Activated T-cell treated with anti-CD3 and anti-CD28 coated beads, Interleukin-2, amount 50 U/mL, for 24 hours (primary cell): ENCODE measurements at regions not wholly inside any gene's neighbourhood (a gene's known extent, or its start where the extent isn't known, plus 50 kb on each side); places are given as distances from the start of the nearest gene placed in this dataset.

ENCODE experiments used
- DNase-seq: peaks from one replicate; pipeline ENCODE4 v3.0.0-alpha.2; 2020
- H3K27ac Mint-ChIP-seq: 2 replicates; pipeline ENCODE4 v1.8.0; 2020; ENCODE audit warnings: mild to moderate bottlenecking, mixed read lengths
- H3K27me3 Mint-ChIP-seq: 2 replicates; pipeline ENCODE4 v1.8.0; 2020; ENCODE audit warnings: mixed read lengths
- H3K36me3 Mint-ChIP-seq: 2 replicates; pipeline ENCODE4 v1.8.0; 2020; ENCODE audit warnings: low read depth, mixed read lengths
- H3K4me1 Mint-ChIP-seq: 2 replicates; pipeline ENCODE4 v1.8.0; 2020; ENCODE audit warnings: low read depth, mixed read lengths
- H3K4me3 Mint-ChIP-seq: 2 replicates; pipeline ENCODE4 v1.8.0; 2020; ENCODE audit warnings: mild to moderate bottlenecking, moderate library complexity, mixed read lengths
- H3K9me3 Mint-ChIP-seq: 2 replicates; pipeline ENCODE4 v1.8.0; 2020; ENCODE audit warnings: mixed read lengths

GRCh38 chr2:147468349-147468748 lies 376.5 kb upstream of the ACVR2A start:
- no peak for DNase-seq
- H3K27me3 Mint-ChIP-seq = no peaks in the 10 kb centered on the region
- no peaks in the 10 kb centered on the region for H3K9me3 Mint-ChIP-seq
- H3K4me3 Mint-ChIP-seq = no peak overlapping the region
- no peaks in the 10 kb centered on the region for H3K36me3 Mint-ChIP-seq
- no peaks in the 10 kb centered on the region for H3K4me1 Mint-ChIP-seq
- no peak overlapping the region for H3K27ac Mint-ChIP-seq

- DNase-seq = no peak
- Mint-ChIP-seq H3K4me3 (no peak overlapping the region), H3K9me3 (no peaks in the 10 kb centered on the region), H3K4me1 (no peaks in the 10 kb centered on the region), H3K27me3 (no peaks in the 10 kb centered on the region), H3K36me3 (no peaks in the 10 kb centered on the region), H3K27ac (no peak overlapping the region)
Measured at GRCh38 chr2:147467441-147467840, 377.4 kb upstream of the ACVR2A start.

GRCh38 chr2:147464737-147465357 lies 380.0 kb upstream of the ACVR2A start:
- Mint-ChIP-seq H3K4me3 (no peak overlapping the region), H3K27ac (no peak overlapping the region), H3K4me1 (no peaks in the 10 kb centered on the region), H3K36me3 (no peaks in the 10 kb centered on the region), H3K9me3 (no peaks in the 10 kb centered on the region), H3K27me3 (no peaks in the 10 kb centered on the region)
- DNase-seq = no peak

DNA sequence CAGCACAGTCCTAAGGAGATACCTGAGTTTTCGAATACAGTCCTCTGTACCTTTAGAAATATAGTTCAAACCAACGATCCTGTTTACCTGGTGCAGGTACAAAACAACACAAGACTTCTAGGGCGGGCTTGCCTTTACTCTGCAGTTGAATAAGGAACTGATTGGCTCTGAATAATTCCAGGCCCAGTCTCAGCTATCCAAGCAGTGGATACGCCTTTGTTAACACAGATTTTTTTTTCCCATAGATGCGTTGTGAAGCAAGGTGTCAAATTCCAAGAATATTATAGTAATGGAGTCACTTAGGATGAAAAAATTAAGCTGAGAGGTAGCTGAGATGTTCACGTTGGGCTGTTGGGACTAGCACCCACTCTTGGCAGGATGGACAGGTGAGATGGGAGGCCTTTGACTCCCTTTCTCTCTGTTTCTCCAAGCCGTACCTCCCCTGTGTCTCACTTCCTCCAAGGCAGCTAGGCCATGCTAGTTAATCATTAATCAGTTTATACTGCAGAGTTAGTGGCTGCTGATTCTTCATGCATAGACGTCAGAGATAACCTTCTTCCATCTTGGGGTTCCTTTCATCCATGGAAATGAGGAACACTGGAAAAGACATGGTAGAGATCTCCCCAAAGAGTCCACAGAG lies 380.8 kb upstream of the ACVR2A start:
- Mint-ChIP-seq H3K36me3 (no peaks in the 10 kb centered on the region), H3K4me3 (no peak overlapping the region)

DNA sequence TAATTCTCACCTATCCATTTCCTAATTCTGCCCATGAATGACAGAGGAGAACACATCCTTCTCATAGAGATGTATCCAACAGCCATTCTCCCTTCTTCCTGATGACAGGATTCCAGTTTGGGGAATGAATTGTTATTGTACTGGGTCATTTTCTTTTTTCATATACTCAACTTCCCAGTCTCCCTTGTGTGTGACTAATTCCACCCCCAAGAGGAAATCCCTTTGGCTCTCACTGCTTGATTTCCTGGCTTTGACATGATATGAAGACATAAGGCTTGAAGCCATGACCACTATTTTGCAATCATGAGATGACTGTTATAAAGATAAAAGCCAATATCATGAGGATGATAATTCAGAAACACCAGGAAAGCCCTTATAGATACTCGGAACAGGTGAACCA lies 384.7 kb upstream of the ACVR2A start:
- Mint-ChIP-seq H3K36me3 (no peaks in the 10 kb centered on the region), H3K27ac (no peak overlapping the region), H3K4me3 (no peak overlapping the region), H3K4me1 (peaks cover 6% of the 10 kb centered on the region), H3K27me3 (no peaks in the 10 kb centered on the region), H3K9me3 (no peaks in the 10 kb centered on the region)
- no peak for DNase-seq

More for the DNA sequence above, 380.8 kb upstream of the ACVR2A start:
- H3K9me3 Mint-ChIP-seq = no peaks in the 10 kb centered on the region
- no peaks in the 10 kb centered on the region for H3K4me1 Mint-ChIP-seq
- H3K27ac Mint-ChIP-seq = no peak overlapping the region
- no peaks in the 10 kb centered on the region for H3K27me3 Mint-ChIP-seq
- no peak for DNase-seq

DNA sequence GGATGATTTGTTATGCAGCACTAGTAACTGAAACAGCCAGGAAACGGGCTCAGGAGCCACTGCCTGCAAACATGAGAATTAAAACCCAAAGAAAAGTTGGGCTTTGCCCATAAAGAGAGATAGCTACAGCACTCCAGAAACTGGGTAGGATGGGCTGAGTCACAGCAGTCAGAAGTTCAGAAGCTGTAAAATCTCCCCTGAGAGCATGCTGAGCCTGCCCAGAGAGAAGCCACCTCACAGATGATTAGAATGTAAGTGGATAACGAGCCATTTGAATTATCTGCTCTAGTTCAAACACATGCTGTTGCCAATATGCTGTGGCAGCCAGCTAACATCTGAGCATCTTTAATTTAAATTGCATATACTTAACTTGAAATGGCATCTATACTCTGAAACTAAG lies 388.1 kb upstream of the ACVR2A start:
- Mint-ChIP-seq H3K4me3 (no peak overlapping the region), H3K4me1 (peaks cover 6% of the 10 kb centered on the region), H3K36me3 (no peaks in the 10 kb centered on the region), H3K27me3 (no peaks in the 10 kb centered on the region), H3K27ac (no peak overlapping the region), H3K9me3 (no peaks in the 10 kb centered on the region)
- no peak for DNase-seq

DNA sequence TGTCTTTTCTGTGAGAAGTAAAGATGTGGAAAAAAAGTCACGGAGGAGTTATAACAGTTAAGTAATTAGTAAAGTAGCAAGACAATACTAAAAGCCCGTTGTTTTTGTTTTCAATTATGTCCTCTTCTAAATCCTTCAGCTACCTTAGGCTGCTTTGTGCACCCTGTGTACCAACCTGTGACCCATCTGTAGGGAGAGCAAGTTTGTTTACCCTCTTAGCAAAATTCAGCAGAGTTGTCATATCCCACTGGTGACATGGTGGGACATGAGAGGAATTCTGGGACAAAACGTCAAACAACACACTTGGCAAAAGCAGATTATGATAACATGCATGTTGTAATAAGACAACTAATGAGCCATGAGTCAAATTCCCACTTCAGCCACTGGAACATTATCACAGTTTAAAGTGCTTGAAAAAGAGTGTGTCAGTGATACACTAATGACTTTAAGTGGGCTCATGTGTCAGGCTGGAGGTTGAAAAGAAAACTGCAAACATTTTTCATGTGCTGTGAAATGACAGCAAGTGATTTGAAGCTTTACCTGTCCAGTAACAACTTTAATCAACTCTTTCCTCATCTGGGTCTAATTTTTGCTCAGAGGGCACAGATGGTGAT lies 392.8 kb upstream of the ACVR2A start:
- DNase-seq = no peak
- no peaks in the 10 kb centered on the region for H3K9me3 Mint-ChIP-seq
- no peaks in the 10 kb centered on the region for H3K36me3 Mint-ChIP-seq
- no peak overlapping the region for H3K4me3 Mint-ChIP-seq
- no peaks in the 10 kb centered on the region for H3K27me3 Mint-ChIP-seq
- H3K4me1 Mint-ChIP-seq = peaks cover 19% of the 10 kb centered on the region
- H3K27ac Mint-ChIP-seq = no peak overlapping the region

DNA sequence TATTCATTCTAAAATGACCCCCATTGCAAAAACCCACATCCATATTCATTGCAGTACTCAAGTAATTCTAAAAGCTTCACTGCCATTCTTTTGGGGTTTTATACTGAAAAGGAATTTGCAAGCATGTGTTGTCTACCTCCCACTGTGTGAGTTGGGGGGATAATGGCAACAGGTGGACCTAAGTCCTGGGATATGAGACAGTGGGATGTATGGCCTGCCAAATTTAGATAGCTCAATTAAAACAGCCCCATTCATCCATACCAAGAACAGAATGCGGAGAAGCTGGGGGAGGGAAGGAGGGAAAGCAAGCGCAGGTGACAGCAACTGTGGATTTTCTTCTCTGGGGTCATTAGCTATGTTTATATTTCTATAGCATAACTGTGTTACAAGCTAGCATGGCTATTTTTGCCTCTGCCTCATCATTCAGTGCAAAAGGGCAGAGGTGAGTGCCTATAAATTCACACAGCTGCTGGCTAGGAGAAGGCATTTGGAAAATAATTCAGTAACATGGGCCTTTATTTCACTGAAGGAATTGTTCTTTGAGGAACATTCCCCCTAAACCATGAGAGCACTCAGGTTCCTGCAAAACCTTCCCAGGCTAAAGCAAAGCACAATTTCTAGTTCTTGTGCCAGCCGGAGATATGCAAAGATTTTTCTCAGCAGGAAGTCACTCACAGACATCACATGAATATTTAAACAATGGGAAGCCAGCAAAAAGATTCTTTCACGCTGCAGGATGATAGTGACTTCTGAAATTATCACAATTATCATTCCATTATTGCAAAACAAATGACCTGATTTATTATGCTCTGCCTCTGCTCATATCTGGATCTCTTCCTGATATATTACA lies 393.9 kb upstream of the ACVR2A start:
- Mint-ChIP-seq H3K27me3 (no peaks in the 10 kb centered on the region), H3K4me3 (no peak overlapping the region), H3K4me1 (peaks cover 12% of the 10 kb centered on the region), H3K36me3 (no peaks in the 10 kb centered on the region), H3K27ac (no peak overlapping the region), H3K9me3 (peaks cover 2% of the 10 kb centered on the region)
- DNase-seq = no peak

DNA sequence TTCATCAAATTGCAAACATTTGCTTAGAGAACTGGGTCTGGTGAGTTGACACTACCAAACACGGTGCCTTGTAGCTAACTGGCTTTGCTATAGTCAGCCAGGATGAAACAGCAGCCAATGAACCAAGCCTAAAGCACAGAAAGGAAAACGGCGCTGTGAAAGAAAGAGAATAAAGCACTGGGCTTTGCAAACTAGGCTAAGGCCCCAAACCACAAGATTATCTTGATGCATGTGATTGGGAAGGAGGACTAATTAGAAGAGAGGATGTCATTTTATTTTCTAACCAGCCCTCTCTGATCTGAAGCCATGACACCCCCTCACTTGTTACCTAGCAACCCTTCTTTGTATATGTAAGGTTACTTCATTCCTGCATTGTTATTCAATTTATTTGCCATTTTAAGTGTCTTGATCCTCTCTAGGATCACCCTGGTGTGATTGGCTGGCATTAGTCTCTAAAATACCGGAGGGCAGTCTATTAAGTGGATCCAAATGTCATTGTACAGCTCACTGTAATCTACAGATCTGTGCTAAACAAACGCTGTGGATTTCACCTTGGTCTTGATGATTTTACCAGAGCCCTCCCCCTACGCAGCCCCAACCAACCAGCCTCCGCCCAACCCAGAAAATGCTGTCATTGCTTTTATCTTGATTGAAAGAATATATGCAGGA lies 395.4 kb upstream of the ACVR2A start:
- H3K4me3 Mint-ChIP-seq = peak overlapping the region; percentile 35
- no peak for DNase-seq

DNA sequence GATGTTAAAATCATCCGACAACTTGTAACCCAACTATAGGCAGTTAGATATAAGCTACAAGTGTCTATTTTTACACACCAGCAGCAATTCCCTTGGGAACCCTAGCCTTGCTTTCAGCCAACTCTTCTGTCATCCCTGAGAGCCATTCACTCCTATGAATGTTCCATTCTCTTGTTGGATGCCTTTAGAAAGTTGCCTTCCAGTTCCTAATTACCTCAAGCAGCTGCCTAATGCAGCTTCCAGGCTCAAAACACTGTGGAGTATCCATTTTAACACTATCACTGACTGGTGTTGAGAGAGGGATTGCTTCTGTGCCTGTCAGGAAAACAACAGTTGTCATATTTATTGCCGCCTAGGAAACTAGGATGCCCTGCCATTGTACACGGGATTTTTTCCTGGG lies 402.0 kb upstream of the ACVR2A start:
- no peak overlapping the region for H3K4me3 Mint-ChIP-seq
- H3K4me1 Mint-ChIP-seq = no peaks in the 10 kb centered on the region
- no peak for DNase-seq
- no peaks in the 10 kb centered on the region for H3K27me3 Mint-ChIP-seq
- H3K27ac Mint-ChIP-seq = no peak overlapping the region
- no peaks in the 10 kb centered on the region for H3K36me3 Mint-ChIP-seq
- peaks cover 2% of the 10 kb centered on the region for H3K9me3 Mint-ChIP-seq

More for the DNA sequence above, 395.4 kb upstream of the ACVR2A start:
- Mint-ChIP-seq H3K36me3 (no peaks in the 10 kb centered on the region), H3K27ac (peak overlapping the region; percentile 62), H3K4me1 (peaks cover 12% of the 10 kb centered on the region), H3K27me3 (no peaks in the 10 kb centered on the region), H3K9me3 (peaks cover 2% of the 10 kb centered on the region)

DNA sequence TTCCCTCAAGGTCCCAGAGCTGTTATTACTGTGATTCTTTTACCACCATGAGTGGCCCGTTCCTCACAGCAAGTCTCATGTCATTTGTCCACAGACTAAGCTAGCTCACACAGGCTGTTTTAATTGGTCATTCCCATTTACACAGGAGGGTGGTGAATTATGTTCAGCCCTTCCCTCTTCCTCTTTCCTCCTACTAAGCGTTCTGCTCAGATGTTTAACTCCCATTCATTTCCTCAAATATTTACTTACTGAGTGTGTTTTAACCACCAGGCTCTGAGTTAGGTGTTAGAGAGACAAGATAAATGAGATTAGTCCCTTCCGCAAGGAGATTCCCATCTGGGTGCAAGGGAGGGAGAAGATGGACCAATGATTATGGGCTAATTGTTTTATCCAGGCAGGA lies 403.6 kb upstream of the ACVR2A start:
- H3K4me3 Mint-ChIP-seq = no peak overlapping the region
- no peaks in the 10 kb centered on the region for H3K27me3 Mint-ChIP-seq
- no peaks in the 10 kb centered on the region for H3K4me1 Mint-ChIP-seq
- DNase-seq = no peak
- no peaks in the 10 kb centered on the region for H3K36me3 Mint-ChIP-seq
- H3K9me3 Mint-ChIP-seq = no peaks in the 10 kb centered on the region
- no peak overlapping the region for H3K27ac Mint-ChIP-seq

- Mint-ChIP-seq H3K4me3 (no peak overlapping the region), H3K4me1 (no peaks in the 10 kb centered on the region), H3K27me3 (no peaks in the 10 kb centered on the region), H3K9me3 (no peaks in the 10 kb centered on the region), H3K27ac (no peak overlapping the region), H3K36me3 (no peaks in the 10 kb centered on the region)
- DNase-seq = no peak
Measured at GRCh38 chr2:147440734-147441133, 404.1 kb upstream of the ACVR2A start.

- no peaks in the 10 kb centered on the region for H3K9me3 Mint-ChIP-seq
- no peak overlapping the region for H3K4me3 Mint-ChIP-seq
Measured at GRCh38 chr2:147439986-147440385, 404.8 kb upstream of the ACVR2A start.

DNA sequence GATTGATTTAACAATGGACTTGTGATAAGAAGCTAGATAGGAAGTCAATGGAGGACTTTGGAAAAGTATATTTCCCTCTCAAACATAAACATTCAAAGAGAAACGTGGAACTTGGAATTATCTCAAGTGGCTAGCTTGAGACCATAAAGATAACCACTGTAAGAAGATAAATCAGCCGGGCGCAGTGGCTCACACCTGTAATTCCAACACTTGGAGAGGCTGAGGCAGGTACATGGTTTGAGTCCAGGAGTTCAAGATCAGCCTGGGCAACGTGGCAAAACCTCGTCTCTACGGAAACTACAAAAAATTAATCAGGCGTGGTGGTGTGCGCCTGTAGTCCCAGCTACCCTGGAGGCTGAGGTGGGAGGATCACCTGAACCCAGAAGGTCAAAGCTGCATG lies 405.9 kb upstream of the ACVR2A start:
- H3K36me3 Mint-ChIP-seq = no peaks in the 10 kb centered on the region
- H3K27me3 Mint-ChIP-seq = no peaks in the 10 kb centered on the region
- no peak overlapping the region for H3K4me3 Mint-ChIP-seq
- H3K27ac Mint-ChIP-seq = no peak overlapping the region
- no peaks in the 10 kb centered on the region for H3K9me3 Mint-ChIP-seq
- no peak for DNase-seq
- H3K4me1 Mint-ChIP-seq = no peaks in the 10 kb centered on the region

More at GRCh38 chr2:147439986-147440385, 404.8 kb upstream of the ACVR2A start:
- no peaks in the 10 kb centered on the region for H3K27me3 Mint-ChIP-seq
- no peak overlapping the region for H3K27ac Mint-ChIP-seq
- no peaks in the 10 kb centered on the region for H3K36me3 Mint-ChIP-seq
- no peaks in the 10 kb centered on the region for H3K4me1 Mint-ChIP-seq
- DNase-seq = no peak
